GM12878 (cell line): ENCODE measurements at regions not wholly inside any gene's neighbourhood (a gene's known extent, or its start where the extent isn't known, plus 50 kb on each side); places are given as distances from the start of the nearest gene placed in this dataset.
"Not testable (repeated sequence)": the region's sequence is repeated elsewhere in the genome, so short reads cannot be mapped to it uniquely, and the experiment has no call there.

Experiments used
- ATAC-seq: fragments of 200-7000 bp; cut with Tn5 transposase; 3 replicates; pipeline ENCODE4 v1.9.1; 2020; ENCODE audit warnings: mild to moderate bottlenecking, moderate library complexity
- BruUV-seq: library from RNA; stranded (reverse); fragments of 400-500 nt; replicated peaks from 2 replicates; lab custom pipeline; 2021; lab: Mats Ljungman, UMichigan
- CTCF ChIA-PET: fragments of 300-600 bp; sonication (Branson Sonifier 250); formaldehyde crosslinking; extraction: SDS; loops from one replicate; lab custom pipeline; 2021; ENCODE audit warnings: inconsistent platforms; lab: Yijun Ruan, JAX
- POLR2A ChIA-PET: fragments of 350-600 bp; formaldehyde crosslinking; extraction: SDS; loops from one replicate; lab custom pipeline; 2021; ENCODE audit warnings: inconsistent platforms; lab: Charles Lee
- RAD21 ChIA-PET: fragments of 300-600 bp; sonication (Branson Sonifier 250); formaldehyde crosslinking; loops from one replicate; lab custom pipeline; 2023; ENCODE audit warnings: antibody characterized with exemption; ENCODE audit not compliant: unreplicated experiment; lab: Charles Lee
- SMC1A ChIA-PET: fragments of 300-600 bp; sonication (Branson Sonifier 250); formaldehyde crosslinking; loops from one replicate; lab custom pipeline; 2023; ENCODE audit not compliant: unreplicated experiment, uncharacterized antibody; lab: Charles Lee
- DNase-seq: peaks from one replicate; pipeline ENCODE4 v3.0.0-alpha.2; 2011; ENCODE audit warnings: low read depth, low spot score
- FAIRE-seq: peaks from 3 replicates; lab custom pipeline; 2011; peaks lifted over from hg19 to GRCh38; lab: Jason Lieb, UNC
- H2AFZ ChIP-seq: 2 replicates; pipeline ENCODE4 v1.6.0; 2011; ENCODE audit warnings: low read depth, low read length, control low read depth; ENCODE audit not compliant: control insufficient read depth
- H3K27ac ChIP-seq: 2 replicates; pipeline ENCODE4 v1.5.1; 2011; ENCODE audit warnings: control low read depth; ENCODE audit not compliant: control insufficient read depth, insufficient read depth
- H3K27me3 ChIP-seq, 2 experiments: replicated peaks in 1 of 2; 2 replicates each; pipeline versions ENCODE4 v1.6.0 to v1.6.1; 2011; ENCODE audit warnings: low read length in 1 of 2; ENCODE audit not compliant: control insufficient read depth in 2 of 2, insufficient read depth in 2 of 2
- H3K36me3 ChIP-seq, 2 experiments: 2 replicates each; pipeline ENCODE4 v1.5.1; 2011; ENCODE audit warnings: low read length in 1 of 2; ENCODE audit not compliant: control insufficient read depth in 2 of 2, insufficient read depth in 2 of 2
- H3K4me1 ChIP-seq: 2 replicates; pipeline ENCODE4 v1.6.1; 2011; ENCODE audit warnings: mild to moderate bottlenecking, low read length, moderate library complexity, mixed read lengths; ENCODE audit not compliant: control insufficient read depth, insufficient read depth
- H3K4me2 ChIP-seq: 2 replicates; pipeline ENCODE4 v1.6.0; 2011; ENCODE audit warnings: control low read depth; ENCODE audit not compliant: control insufficient read depth, insufficient read depth
- H3K4me3 ChIP-seq: fragments of 200-600 bp; sonication (generic); 2 replicates; pipeline ENCODE4 v1.5.1; 2016
- H3K79me2 ChIP-seq: 2 replicates; pipeline ENCODE4 v1.6.0; 2011; ENCODE audit warnings: low read length; ENCODE audit not compliant: control insufficient read depth, insufficient read depth
- H3K9ac ChIP-seq: 2 replicates; pipeline ENCODE4 v1.8.0; 2011; ENCODE audit warnings: low read length, control low read depth, mixed read lengths; ENCODE audit not compliant: control insufficient read depth, insufficient read depth
- H3K9me3 ChIP-seq: replicated peaks from 3 replicates; pipeline ENCODE4 v1.5.1; 2011; ENCODE audit warnings: mild to moderate bottlenecking, low read length; ENCODE audit not compliant: control insufficient read depth, insufficient read depth
- H4K20me1 ChIP-seq: 2 replicates; pipeline ENCODE4 v1.6.0; 2011; ENCODE audit not compliant: control insufficient read depth, insufficient read depth
- ASH2L ChIP-seq: fragments of 300-600, 200-600 bp; sonication (generic); IDR thresholded peaks from 2 replicates; pipeline ENCODE4 v1.6.1; 2017; ENCODE audit warnings: low read depth, mild to moderate bottlenecking, borderline replicate concordance
- CBX3 ChIP-seq: fragments of 200-600 bp; sonication (generic); IDR thresholded peaks from 2 replicates; pipeline ENCODE4 v1.6.1; 2016; ENCODE audit warnings: low read depth, borderline replicate concordance
- CHD1 ChIP-seq: IDR thresholded peaks from 2 replicates; pipeline ENCODE4 v1.6.1; 2012; ENCODE audit warnings: low read depth, low read length, improper control_type of control experiment
- CREB1 ChIP-seq: IDR thresholded peaks from 2 replicates; pipeline ENCODE4 v1.6.1; 2012; ENCODE audit warnings: low read depth, mild to moderate bottlenecking, inconsistent platforms
- CREM ChIP-seq: IDR thresholded peaks from 2 replicates; pipeline ENCODE4 v1.6.1; 2014; ENCODE audit warnings: antibody characterized with exemption, low read depth
- HDGF ChIP-seq: fragments of 450-650 bp; IDR thresholded peaks from 2 replicates; pipeline ENCODE4 v1.6.1; 2016; ENCODE audit warnings: antibody characterized with exemption
- IKZF1 ChIP-seq: fragments of 450-650 bp; conservative IDR thresholded peaks from 2 replicates; pipeline ENCODE4 v1.6.1; 2017; ENCODE audit warnings: antibody characterized with exemption, mild to moderate bottlenecking
- STAT3 ChIP-seq: IDR thresholded peaks from 2 replicates; pipeline ENCODE4 v1.6.1; 2011; ENCODE audit warnings: low read depth, low read length, improper control_type of control experiment
- ZBED1 ChIP-seq: IDR thresholded peaks from 2 replicates; pipeline ENCODE4 v1.6.1; 2016; ENCODE audit warnings: borderline replicate concordance
- WGBS: methylation state at CpG from one replicate; pipeline ENCODE4 v1.1.6; 2016; ENCODE audit warnings: low lambda C conversion rate; ENCODE audit not compliant: insufficient replicate concordance, insufficient coverage; ENCODE audit errors: missing lambda C conversion rate; 5-methylcytosine and 5-hydroxymethylcytosine counted together
- in situ Hi-C: fragments of 300-500 bp; cut with MboI; formaldehyde crosslinking; loops from 9 replicates; pipeline ENCODE4 v1.14.3; 2018; ENCODE audit warnings: mixed read lengths
- intact Hi-C: fragments of 100-400 bp; cut with micrococcal nuclease; formaldehyde crosslinking; loops from one replicate; pipeline ENCODE4 v1.14.2; 2022; ENCODE audit not compliant: unreplicated experiment
- TF ChIP-seq, protein P1 (sequence below): IDR thresholded peaks from 2 replicates; pipeline ENCODE4 v1.6.1; 2012; ENCODE audit warnings: low read depth, low read length, improper control_type of control experiment
- TF ChIP-seq, protein P2 (sequence below): fragments of 450-650 bp; IDR thresholded peaks from 2 replicates; pipeline ENCODE4 v1.6.1; 2014; ENCODE audit warnings: mild to moderate bottlenecking
- TF ChIP-seq, protein P3 (sequence below): IDR thresholded peaks from 2 replicates; pipeline ENCODE4 v1.6.1; 2012; ENCODE audit warnings: low read depth, low read length, improper control_type of control experiment
- TF ChIP-seq, protein P4 (sequence below): fragments of 450-650 bp; IDR thresholded peaks from 2 replicates; pipeline ENCODE4 v1.6.1; 2017; ENCODE audit warnings: antibody characterized with exemption, mild to moderate bottlenecking, moderate library complexity

DNA sequence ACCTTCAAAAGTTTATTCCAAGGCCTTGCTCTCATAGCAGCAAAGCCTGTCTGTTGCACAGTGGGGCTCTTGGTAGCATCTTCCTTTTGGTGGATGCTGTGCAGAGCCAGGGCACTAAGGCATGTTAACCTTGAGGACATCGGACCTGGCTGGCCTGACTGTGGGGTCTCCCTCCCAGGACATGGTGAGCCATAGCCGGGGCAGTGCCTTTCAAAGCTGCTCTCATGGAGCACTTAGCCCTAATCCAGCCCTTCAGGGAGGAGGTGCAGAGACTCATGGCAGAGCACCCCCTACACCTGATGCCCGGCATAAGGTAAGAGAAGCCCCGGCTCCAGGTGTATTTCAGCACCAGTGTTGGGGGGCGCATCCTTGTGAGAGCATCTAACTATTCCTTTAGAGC, 941.4 kb upstream of the ZNF722 start (continued):
- TF ChIP-seq, protein P1, sequence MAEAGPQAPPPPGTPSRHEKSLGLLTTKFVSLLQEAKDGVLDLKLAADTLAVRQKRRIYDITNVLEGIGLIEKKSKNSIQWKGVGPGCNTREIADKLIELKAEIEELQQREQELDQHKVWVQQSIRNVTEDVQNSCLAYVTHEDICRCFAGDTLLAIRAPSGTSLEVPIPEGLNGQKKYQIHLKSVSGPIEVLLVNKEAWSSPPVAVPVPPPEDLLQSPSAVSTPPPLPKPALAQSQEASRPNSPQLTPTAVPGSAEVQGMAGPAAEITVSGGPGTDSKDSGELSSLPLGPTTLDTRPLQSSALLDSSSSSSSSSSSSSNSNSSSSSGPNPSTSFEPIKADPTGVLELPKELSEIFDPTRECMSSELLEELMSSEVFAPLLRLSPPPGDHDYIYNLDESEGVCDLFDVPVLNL: no peak
- TF ChIP-seq, protein P2, sequence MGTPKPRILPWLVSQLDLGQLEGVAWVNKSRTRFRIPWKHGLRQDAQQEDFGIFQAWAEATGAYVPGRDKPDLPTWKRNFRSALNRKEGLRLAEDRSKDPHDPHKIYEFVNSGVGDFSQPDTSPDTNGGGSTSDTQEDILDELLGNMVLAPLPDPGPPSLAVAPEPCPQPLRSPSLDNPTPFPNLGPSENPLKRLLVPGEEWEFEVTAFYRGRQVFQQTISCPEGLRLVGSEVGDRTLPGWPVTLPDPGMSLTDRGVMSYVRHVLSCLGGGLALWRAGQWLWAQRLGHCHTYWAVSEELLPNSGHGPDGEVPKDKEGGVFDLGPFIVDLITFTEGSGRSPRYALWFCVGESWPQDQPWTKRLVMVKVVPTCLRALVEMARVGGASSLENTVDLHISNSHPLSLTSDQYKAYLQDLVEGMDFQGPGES: no peak

DNA sequence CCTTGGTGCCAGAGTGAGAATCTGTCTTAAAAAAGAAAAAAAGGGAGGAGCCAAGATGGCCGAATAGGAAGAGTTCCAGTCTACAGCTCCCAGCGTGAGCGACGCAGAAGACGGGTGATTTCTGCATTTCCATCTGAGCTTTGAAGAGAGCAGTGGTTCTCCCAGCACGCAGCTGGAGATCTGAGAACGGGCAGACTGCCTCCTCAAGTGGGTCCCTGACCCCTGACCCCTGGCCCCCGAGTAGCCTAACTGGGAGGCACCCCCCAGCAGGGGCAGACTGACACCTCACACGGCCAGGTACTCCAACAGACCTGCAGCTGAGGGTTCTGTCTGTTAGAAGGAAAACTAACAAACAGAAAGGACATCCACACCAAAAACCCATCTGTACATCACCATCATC, 937.9 kb upstream of the ZNF722 start:
- SMC1A ChIA-PET, H3K27me3 ChIP-seq, ATAC-seq, H3K4me1 ChIP-seq, H2AFZ ChIP-seq, FAIRE-seq, H3K9me3 ChIP-seq, H3K36me3 ChIP-seq, H3K27ac ChIP-seq, RAD21 ChIA-PET, intact Hi-C loops, in situ Hi-C loops, H3K79me2 ChIP-seq, DNase-seq, H4K20me1 ChIP-seq, H3K4me2 ChIP-seq, POLR2A ChIA-PET, CTCF ChIA-PET, H3K9ac ChIP-seq, H3K4me3 ChIP-seq, BruUV-seq: not testable (repeated sequence)
- 64% methylated on average over 5 of the region's 9 CpGs for WGBS

DNA sequence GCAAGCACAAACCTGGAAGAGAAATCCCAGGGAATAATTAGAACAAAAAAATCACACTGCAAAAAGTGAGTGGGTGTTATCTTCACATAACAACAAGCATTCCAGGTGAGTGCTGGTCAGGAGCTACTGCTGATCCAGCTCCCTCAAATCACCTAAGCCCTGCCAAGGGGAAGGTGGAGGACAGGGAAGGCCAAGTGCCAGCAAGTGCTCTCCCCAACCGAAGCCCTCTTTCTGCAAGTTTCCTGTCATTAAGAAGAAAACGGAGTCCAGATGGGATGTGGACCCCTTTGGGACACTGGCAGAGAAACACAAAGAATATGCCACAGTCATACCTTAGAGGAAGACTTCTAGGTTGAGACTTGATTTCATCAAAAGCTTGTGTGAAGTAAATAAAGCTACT, 933.0 kb upstream of the ZNF722 start:
- H4K20me1 ChIP-seq: no peaks in the 10 kb centered on the region
- CTCF ChIA-PET: no interaction called here
- intact Hi-C loops: no loop called here
- no peaks in the 10 kb centered on the region; the same call in 2 of the 3 replicates for H3K9me3 ChIP-seq
- in situ Hi-C loops: no loop called here
- ATAC-seq: no peak
- no peaks in the 10 kb centered on the region for H3K36me3 ChIP-seq
- H3K4me1 ChIP-seq: no peaks in the 10 kb centered on the region
- no peak overlapping the region for H2AFZ ChIP-seq
- no peak overlapping the region for H3K27ac ChIP-seq
- no peak overlapping the region for H3K4me3 ChIP-seq
- POLR2A ChIA-PET: no interaction called here
- no peak overlapping the region for H3K9ac ChIP-seq
- WGBS: 29% methylated on average over 2 of the region's 2 CpGs
- DNase-seq: no peak
- SMC1A ChIA-PET: no interaction called here
- RAD21 ChIA-PET: no interaction called here
- H3K79me2 ChIP-seq: no peaks in the 10 kb centered on the region
- no peak overlapping the region for H3K4me2 ChIP-seq
- BruUV-seq: no TSS peak
- no peaks in the 10 kb centered on the region for H3K27me3 ChIP-seq
- FAIRE-seq: no peak
- TF ChIP-seq CBX3: no peak
- TF ChIP-seq CREB1: no peak
- no peak for TF ChIP-seq ASH2L
- TF ChIP-seq ZBED1: no peak
- TF ChIP-seq HDGF: no peak
- no peak for TF ChIP-seq CREM
- TF ChIP-seq CHD1: no peak
- no peak for TF ChIP-seq IKZF1
- TF ChIP-seq, protein P3, sequence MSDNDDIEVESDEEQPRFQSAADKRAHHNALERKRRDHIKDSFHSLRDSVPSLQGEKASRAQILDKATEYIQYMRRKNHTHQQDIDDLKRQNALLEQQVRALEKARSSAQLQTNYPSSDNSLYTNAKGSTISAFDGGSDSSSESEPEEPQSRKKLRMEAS: no peak
- TF ChIP-seq STAT3: no peak
- TF ChIP-seq, protein P4, sequence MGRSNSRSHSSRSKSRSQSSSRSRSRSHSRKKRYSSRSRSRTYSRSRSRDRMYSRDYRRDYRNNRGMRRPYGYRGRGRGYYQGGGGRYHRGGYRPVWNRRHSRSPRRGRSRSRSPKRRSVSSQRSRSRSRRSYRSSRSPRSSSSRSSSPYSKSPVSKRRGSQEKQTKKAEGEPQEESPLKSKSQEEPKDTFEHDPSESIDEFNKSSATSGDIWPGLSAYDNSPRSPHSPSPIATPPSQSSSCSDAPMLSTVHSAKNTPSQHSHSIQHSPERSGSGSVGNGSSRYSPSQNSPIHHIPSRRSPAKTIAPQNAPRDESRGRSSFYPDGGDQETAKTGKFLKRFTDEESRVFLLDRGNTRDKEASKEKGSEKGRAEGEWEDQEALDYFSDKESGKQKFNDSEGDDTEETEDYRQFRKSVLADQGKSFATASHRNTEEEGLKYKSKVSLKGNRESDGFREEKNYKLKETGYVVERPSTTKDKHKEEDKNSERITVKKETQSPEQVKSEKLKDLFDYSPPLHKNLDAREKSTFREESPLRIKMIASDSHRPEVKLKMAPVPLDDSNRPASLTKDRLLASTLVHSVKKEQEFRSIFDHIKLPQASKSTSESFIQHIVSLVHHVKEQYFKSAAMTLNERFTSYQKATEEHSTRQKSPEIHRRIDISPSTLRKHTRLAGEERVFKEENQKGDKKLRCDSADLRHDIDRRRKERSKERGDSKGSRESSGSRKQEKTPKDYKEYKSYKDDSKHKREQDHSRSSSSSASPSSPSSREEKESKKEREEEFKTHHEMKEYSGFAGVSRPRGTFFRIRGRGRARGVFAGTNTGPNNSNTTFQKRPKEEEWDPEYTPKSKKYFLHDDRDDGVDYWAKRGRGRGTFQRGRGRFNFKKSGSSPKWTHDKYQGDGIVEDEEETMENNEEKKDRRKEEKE: no peak
